HG03064 (cell line): ENCODE measurements at regions not wholly inside any gene's neighbourhood (a gene's known extent, or its start where the extent isn't known, plus 50 kb on each side); places are given as distances from the start of the nearest gene placed in this dataset.

Experiments used
- ATAC-seq: cut with Tn5 transposase; IDR thresholded peaks from one replicate; pipeline ENCODE4 v1.9.1; 2021; ENCODE audit warnings: low read depth; ENCODE audit not compliant: unreplicated experiment

DNA sequence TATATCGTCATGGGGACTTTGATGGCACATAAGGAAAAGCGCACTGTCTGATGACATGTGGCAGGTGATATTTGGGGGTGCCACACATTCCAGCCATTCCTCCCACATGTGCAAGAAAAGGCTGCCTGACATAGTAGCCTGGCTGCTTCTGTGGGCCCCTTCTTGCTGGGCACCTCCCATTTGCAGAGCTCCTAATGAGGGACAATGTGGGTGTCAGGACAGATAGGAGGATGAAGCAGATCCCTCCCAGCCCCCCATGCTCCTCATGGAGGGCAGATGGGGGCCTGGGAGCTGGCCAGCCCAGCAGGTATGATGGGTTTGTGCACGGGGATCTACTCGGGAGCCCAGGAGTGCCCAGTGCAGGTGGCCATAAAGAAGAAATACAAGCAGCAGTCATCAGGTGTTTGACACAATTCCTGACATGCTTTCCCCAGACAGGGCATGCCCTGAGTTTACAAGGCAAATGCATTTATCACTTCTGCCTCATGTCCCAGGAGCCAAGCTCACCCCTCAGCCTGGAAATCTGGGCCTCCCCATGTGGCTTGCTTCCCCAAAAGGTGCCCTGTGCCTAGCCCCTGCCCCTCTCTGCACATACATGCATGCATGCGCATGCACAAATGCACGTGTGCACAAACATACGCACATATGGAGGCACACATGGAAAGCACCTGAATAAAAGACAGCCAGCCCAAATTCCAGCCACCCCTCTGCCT, 260.6 kb upstream of the RPL38 start:
- no peak for ATAC-seq

DNA sequence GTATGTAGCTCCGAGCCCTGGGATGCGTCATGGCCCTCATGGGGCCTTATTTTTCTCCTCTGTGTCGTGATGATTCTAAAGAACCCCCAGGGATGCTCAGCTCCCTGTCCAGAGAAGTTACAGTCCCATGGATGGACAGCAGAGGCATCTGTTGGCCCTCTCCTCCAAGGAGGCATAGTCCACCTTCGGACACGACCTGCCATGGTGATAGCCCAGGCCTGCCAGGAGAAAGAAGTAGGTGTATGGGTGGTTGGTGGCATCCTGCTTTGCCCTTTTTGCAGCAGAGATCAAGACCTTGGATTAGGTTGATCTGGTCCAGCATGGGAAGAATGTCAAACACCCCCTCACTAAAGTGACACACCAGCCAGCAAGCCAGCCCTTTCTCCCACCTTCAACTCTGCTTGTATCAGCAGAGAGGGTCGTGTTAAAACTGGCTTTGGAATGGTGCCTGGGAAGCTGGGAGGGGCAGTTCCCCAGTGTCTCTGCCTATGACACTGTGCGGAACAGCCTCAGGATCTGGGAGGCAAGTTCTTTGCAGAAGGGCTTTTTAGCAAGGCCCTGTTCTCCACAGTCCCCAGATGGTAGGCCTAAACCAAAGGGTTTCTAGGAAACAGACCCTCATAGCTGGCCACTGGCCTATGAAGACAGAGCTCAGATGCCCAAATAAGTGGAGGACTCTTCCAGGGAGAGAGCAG, 259.9 kb upstream of the RPL38 start:
- ATAC-seq = no peak

DNA sequence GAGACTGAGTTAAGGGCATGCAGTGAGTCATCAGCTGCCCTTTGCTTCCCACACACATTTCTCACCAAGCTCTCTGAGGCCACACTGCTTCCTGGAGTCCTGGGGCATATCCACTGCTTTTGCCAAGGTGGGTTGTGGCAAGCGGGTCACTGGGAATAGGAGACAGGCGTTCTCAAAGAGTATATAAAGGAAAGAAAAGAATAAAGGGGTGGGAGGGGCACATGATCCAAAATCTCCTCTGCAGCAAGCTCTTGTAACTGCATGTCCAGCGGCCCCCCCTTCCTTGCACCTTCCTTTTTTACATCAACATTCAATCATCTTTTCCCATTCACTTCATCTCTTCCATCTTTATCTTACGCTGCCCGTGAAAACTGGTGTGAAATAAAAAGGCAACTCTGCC, 259.1 kb upstream of the RPL38 start:
- no peak for ATAC-seq

DNA sequence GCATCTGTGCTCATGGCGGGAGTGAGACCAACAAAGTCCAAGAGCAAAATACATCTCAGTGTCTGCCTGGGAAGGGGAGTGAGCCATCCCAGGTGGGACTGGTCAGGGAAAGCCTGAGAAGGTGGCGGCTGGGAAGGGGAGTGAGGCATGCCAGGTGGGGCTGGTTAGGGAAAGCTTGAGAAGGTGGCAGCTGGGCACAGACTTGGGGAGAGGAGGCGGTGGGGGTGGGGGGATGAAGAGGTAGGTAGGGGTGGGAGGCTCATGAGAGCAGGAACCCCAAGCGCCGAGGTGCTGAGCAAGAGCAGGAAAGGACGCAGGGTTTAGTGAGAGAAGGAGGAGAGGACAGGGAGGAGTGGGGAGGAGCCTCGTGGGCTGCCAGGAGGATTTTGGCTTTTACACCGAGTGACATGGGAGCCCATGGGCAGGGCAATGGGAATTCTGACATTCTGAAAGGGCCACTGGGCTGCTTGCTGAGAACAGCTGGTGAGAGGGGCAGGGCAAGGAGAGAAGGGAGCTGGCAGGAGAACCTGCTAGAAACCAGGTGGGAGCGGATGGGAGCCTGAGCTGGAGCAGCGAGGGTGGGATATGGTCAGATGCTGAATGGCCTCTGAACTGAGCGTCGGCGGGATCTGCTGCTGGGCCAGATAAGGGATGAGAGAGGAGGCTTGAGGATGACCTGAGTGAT, 256.1 kb upstream of the RPL38 start:
- no peak for ATAC-seq

DNA sequence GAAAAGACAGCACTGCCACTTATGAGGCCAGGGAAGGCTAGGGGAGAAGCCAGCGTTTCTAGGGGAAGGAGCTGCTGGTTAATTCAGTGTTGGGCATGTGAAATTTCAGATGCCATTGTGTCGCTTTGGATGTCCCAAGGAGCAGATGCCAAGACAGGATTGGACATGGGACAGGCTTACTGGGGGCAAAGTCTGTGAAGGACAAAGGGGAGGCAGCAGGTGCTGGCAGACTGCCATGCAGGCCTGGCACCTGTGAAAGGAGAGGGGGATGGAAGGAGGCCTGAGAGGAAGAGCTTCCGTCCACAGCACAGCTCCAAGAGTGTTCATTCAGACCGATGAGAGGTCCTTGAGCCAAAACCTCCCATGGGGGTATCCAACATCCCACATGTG, 255.5 kb upstream of the RPL38 start:
- no peak for ATAC-seq

DNA sequence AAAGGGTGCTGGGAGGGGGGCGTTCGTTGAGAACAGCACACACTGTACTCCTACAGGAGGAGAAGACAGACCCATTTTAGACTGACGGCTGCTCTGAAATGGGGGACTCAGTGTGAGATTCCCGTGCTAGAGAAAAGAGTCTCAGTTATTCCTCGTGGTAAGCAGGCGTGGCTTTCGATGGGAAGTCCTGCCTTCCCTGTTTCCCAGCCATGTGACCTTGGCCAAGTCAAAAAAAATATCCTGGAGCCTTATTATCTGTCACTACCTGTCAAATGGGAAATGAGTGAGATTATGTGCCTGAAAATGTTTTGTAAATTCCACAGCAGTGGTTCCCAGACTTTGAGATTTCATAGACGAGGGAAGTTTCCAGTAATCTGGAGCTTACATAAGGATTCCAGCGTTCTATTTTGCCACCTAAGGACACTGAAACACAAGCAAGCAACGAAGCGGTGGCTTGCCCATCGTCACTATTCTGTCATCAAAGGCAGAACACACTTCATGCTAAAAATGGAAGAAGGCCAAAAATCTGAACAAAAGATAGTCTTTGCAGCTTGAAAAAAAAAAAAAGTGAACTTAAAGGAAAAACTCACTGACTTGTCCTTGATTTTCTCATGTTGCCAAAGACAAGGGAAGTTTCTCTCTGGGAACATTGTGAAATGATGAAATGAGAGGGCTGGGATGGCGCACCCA, 253.4 kb upstream of the RPL38 start:
- no peak for ATAC-seq

DNA sequence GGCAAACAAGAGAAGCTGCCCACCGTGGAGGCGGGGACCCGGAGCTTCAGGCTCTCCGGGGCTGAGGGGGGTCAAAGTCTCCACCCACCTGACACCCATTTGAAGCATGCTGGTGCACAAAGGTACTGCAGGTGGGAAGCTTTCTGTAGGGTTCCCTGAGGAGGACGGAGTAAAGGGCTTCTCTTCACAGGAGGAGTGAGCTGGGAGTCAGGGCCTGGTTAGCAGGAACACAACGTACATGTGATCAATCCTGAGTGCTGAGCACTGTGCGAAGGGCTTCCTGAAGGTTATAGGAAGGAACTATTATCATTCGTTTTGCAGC, 252.9 kb upstream of the RPL38 start:
- ATAC-seq = no peak

DNA sequence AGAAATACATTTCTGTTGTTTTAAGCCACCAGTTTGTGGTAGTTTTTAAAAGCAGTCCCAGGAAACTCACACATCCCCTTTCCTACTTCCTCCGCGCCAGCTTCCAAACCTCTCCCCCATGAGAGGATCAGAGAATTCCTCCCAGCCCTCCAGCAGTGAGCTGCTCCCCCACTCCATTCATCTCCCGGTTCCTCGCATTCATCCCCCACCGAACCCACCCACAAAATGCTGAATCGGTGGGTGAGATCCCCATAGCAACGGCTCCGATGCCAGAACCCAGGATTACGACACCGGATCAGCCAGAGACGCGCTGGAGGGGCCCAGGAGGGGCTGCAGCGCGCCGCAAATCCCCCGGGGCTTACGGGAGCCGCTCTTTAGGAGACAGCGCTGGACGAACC, 251.4 kb upstream of the RPL38 start:
- no peak for ATAC-seq

DNA sequence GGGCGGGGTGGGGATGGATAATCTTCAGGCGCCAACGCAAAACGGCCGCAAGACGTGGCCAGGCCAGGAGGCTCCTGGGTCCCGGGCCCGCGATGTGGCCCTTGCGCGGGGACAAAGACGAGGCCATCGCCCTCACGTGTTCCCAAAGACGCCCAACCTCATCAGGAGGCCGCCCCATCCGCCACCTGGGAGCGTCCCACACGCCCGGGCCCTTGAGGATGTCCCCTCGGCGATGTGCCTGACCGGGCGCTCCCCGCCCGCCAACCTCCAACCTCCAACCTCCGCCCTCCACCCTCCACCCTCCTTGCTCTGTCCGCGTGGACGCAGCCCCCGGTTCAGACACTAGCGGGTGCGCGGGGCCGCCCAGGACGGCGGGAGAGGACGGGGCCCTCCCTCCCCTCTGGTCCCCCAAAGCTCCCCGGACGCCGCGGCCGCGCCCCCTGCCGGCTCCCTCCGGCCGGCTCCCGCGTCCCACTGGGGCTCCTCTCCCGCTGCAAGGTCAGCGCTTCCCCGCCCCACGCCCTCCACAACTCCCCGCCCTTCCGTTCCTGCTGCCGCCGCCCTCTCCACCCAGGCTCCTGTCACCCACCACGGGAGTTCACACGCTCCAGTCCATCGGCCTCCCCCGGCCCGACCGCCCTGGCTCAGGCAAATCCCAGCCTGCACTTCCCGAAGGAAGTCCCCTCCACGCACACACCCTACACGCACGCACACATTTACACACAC, 250.8 kb upstream of the RPL38 start:
- ATAC-seq = no peak

DNA sequence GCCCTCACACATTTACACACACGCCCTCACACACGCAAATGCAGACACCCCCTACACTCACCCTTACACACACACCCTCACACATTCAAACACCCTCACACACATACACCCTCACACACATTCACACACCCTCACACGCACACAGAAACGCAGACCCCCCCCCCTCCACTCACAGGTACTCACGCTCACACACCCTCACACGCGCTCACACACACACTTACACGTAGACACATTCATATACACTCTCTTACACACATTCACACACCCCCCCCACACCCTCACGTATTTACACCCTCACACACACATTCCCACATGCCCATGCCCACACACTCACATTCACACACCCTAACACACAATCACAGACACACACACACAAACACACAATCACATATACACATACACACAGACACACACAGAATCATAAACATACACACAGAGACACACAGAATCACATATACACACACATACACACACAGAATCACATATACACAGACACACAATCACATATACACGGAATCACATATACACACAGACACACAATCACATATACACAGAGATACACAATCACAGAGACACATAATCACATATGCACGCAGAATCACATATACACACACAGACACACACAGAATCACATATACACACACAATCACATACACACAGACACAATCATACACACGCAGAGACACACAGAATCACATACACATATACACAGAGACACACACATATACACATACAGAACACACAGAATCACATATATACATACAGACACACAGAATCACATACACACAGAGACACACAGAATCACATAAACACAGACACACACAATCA, 250.1 kb upstream of the RPL38 start:
- no peak for ATAC-seq

DNA sequence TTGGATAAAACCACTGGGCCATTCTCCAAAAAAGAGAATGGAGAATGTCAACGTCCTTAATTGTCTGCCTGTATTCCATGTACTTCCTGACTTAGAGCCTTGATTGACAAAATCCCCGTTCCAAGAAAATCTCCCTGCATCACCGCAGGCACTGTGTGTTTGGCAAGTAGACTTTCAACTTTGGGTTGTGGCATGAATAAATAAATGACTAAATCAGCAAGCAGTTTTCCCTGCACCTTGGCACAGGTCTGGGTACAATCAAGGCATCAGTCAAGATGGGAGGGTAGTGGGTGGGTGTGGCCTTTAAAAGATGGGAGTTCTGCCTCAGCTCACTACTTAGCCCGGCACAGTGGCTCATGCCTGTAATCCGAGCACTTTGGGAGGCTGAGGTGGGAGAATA, 248.5 kb upstream of the RPL38 start:
- ATAC-seq = no peak

DNA sequence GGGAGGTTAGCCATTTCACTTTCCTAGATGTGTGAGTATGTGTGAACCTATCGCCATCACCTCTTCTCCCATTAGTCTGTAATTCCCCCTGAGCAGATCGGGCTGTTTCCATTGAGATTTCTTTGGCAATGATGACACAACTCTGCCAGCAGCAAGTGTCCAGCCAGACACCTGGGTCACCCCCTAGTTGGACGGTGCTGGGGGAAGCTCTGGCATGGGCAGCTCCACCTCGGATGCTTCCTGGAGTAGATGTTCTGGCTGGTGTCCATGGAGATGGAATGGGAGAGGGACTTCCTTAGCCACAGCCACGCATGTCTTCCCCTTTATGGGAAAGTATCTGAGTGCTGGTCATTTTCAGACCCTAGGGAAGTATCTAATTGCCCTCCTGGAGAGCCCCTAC, 247.9 kb upstream of the RPL38 start:
- ATAC-seq = no peak

DNA sequence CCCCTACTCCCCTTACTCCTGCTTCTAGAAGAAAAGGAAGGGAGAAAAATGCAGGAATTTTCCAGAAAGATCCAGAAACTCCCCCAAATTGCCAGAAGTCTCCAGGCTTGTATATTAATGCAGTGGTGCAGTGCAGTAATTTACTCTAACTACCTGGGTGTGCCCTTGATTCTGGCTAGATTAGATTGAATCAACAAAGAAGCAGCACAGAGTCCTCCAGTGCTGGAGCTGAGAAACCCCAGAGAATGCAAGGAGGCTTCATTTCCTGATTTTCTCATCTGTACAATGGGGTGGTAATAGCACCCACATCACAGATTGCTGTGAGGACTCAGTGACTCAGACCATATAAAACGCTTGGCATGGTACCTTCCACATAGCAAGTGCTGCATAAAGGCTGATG, 247.3 kb upstream of the RPL38 start:
- ATAC-seq = no peak

DNA sequence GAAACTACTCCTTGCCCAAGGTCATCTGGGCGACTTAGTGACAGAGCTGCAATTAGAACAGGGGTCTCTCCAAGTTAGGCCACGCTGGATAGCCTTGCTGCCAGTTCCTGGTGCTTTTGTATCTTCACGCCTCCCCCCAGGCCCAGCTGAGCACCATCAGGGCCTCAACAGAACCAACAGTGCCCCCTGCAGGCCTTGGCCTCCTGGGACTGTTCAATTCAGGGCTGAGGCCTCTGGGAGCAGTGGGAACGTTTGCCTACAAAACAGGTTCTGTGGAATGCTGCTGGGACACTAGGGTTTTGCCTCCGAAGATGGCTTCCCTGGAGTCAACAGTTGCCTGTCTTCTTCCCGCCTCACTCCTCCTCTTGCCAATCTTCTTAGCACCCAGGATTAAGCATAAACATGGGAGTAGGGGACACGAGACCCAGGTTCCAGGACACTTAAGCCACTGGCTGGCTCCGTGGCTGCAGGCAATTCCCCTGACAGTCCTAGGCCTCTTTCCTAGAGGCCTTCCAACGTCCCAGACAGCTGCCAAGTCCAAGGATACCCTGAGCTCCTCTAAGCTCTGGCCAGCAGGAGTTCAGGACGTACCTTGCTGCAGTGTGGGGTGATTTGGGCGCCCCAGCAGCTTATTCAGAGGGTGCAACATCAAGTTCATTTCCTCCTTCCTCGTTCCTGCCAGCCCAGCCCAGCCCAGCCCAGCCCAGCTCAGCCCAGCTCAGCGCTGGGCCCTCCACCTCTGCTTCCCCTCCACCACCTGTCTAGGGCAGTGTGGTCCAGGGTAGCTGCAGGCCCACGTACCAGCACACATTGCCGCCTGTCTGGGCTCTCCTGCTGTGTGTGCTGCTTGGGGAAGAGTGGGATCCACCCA, 246.6 kb upstream of the RPL38 start:
- ATAC-seq = no peak

DNA sequence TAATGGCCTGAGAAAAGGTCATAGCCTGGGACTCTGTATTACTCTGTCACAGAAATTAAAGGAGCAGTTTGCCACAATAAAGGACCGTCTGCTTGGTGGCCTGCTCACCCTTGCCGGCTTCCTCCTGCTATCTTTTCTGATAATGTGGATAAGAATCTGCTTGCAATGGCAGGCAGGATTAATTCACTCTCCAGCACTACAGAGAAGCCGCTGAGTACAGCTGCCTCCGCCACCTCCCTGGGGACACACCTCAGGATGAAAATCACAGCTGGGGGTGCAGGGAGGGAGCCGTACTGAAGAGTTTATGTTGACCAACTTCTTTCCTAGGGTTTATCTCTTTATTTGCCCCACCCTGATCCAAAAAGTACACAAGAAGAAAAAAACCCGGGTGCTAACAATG, 245.9 kb upstream of the RPL38 start:
- no peak for ATAC-seq

DNA sequence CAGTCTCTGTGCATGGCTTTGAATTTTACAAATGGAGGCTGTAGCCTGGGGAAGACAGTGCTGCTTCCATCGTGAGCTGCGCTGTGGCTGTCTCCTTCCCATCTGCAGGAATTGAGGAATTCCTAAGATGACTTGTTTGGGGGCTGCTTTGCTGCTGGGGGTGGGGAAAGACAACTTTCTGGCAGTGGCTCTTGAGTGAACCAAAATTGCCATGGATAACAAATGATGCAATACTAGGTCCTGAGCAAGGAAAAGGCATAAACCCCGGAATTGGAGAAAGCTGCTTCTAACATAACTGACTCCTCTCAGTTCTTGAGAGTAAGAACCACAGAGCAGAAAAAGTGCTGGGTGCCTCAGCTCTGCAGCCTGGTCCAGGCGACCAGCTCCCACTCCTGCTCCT, 245.0 kb upstream of the RPL38 start:
- ATAC-seq = no peak

DNA sequence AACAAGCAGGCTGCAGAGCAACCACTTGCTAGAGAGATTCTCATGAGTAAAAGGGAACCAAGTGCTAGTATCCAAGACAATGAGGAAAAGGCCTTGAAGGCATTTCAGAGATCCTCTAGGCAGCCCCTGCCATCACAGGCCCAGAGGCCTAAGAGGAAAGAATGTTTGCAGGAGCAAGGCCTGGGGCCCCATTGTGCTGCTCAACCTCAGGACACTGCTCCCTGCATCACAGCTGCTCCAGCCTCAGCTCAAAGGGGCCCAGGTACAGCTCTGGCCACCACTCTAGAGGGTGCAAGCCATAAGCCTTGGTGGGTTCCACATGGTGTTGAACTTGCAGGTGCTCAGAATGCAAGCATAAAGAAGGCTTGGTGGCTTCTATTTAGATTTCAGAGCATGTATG, 243.0 kb upstream of the RPL38 start:
- no peak for ATAC-seq

DNA sequence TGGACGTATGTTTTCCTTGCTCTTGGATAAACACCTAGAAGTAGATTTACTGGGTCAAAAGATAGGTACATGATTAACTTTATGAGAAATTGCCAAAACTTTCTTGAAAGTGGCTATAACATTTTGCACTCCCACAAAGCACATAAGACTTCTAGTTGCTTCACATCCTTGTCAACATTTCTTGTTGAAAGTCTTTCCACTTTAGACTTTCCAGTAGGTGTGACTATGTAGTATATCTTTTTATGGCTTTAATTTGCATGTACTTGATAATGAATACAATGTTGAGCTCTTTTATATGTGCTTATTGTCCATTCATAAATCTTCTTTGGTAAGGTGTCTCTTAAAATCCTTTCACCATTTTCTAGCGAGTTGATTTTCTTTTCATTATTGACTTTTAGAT, 241.2 kb upstream of the RPL38 start:
- ATAC-seq = no peak

DNA sequence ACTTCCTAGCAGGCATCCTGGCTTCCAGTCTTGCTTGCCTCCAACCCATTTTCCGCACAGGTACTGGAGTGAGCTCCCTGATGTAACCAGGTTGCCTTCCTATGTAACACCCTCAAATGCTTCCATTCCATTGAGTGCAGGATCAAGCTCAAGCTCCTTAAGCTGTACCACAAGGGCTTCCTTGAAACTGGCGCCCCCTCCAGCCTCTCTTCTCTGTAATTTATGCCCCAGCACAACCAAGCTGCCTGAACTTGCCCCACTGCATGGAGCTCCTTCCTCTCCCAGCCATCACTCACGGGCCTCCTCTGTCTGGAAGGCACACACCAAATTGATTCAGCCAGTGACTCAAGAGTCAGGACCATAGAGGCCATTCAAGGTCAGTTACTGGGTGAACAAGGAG, 234.8 kb upstream of the RPL38 start:
- ATAC-seq = no peak
